ENCODE measurements at regions not wholly inside any gene's neighbourhood (a gene's known extent, or its start where the extent isn't known, plus 50 kb on each side); places are given as distances from the start of the nearest gene placed in this dataset.
A peak's percentile ranks its signal among the peaks of the same experiment; 100 is the strongest.
"Not testable (repeated sequence)": the region's sequence is repeated elsewhere in the genome, so short reads cannot be mapped to it uniquely, and the experiment has no call there.

DNA sequence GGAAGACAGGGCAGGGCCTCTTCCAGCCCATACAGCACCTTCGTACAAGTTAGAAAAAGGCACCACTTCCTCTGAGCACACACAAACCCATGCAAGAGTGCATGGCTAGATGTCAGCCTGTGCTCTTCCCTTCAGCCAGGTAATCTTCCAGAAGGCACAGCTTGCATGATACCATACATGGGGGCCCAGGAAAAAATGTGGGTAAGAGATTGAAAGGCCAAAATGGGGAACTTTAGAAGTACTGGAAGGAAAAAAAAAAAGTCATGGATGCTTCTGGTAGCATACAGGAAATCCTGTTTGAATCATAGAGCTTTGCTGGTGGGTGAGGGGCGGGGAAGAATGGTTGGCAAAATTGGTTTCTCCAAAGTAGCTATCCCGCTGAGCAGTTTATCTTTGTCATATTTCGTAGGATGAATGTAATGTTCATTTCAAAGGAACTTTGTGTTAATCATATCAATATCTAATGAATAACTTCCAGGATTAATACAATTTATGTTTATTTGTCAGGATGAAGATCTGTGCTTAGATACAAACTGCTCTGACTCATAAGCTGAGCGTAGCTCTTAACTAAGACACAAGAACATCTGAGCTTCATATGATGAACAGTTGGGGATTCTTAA is 78.2 kb upstream of the MAP3K1 start:
- POLR2A ChIA-PET = interaction anchor here (0.6 to 0.7 kb wide), 2 partner anchors 67 to 98 kb away, joined by 3 read pairs; no protein-coding TSS in a partner anchor
- H3K9me3 Mint-ChIP-seq = no peaks in the 10 kb centered on the region
- H3K4me3 Mint-ChIP-seq = peak overlapping the region in 3 of 7 donors; percentile 15 to 18 (median 15)
- peak overlapping the region; percentile 8 to 87 (median 57) for H3K27ac Mint-ChIP-seq
- CTCF ChIA-PET = interaction anchor here (1.0 kb wide), 1 partner anchor 466 kb away, joined by 3 read pairs; no protein-coding TSS in a partner anchor
- H3K4me3 ChIP-seq (ENCODE audit: low read length) = no peak overlapping the region
- H3K4me1 Mint-ChIP-seq = peaks cover 27 to 46% (median 34%) of the 10 kb centered on the region in 3 donors
- H3K9me3 ChIP-seq (ENCODE audit: low read length) = no peaks in the 10 kb centered on the region
- H3K27ac ChIP-seq (ENCODE audit: low read depth, low read length) = no peak overlapping the region
- no peaks in the 10 kb centered on the region for H3K36me3 ChIP-seq (ENCODE audit: insufficient read depth, low read length)
- no peaks in the 10 kb centered on the region for H3K27me3 ChIP-seq (ENCODE audit: insufficient read depth, low read length, poor library complexity, severe bottlenecking)
- peaks cover 50% of the 10 kb centered on the region for H3K4me1 ChIP-seq (ENCODE audit: insufficient read depth, low read length)
- no peak for DNase-seq
- H3K27me3 Mint-ChIP-seq = no peaks in the 10 kb centered on the region
- no peaks in the 10 kb centered on the region for H3K36me3 Mint-ChIP-seq

DNA sequence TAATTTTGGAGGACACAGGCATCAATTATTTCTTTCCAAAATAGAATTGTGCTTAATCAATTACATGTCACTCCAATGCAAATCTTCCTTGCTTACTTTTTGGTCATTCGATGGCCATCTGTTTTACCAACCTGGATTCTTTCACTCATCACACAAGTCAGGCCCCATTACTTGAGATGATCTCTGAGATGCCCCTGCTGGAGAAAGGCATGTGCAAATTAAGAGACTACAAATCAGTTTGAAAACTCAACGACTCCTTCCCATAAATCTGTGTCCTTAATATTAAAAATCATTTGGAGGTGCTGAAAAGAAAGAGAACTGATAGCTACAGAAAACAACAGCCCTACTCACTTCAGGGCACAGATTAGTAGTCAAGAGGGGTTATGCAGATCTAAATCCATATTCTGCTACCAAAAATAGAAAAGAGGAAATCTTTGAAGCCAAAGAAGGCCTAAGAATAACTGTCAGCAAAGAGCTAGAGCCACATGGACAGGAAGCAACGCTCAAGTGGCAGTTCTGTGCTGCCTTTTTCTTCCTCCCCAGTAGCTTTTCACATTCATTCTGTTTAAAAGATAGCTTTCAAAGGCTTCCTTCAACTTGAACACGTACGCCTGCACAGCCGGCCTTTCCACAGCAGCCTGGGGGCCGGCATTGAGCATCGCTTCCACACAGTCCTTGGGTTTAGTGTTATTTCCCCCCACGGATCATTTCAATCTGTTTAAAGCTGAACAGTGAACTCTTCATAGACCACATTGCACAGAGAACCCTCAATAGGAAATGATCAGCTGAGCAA is 79.3 kb upstream of the MAP3K1 start:
- H3K27ac ChIP-seq (ENCODE audit: low read depth, low read length) = no peak overlapping the region
- Mint-ChIP-seq H3K36me3 (no peaks in the 10 kb centered on the region), H3K9me3 (peaks cover 0 to 3% (median 0%) of the 10 kb centered on the region in 5 donors), H3K27ac (peak overlapping the region; percentile 8 to 87 (median 66)), H3K4me3 (peak overlapping the region in 6 of 7 donors; percentile 11 to 49 (median 32)), H3K4me1 (peaks cover 27 to 46% (median 34%) of the 10 kb centered on the region in 3 donors), H3K27me3 (no peaks in the 10 kb centered on the region)
- DNase-seq = peak in 1 of 5 donors; percentile 23
- CTCF ChIA-PET = interaction anchor here (1.0 to 1.1 kb wide), 2 partner anchors 36 to 465 kb away, joined by 3 read pairs; no protein-coding TSS in a partner anchor
- H3K4me1 ChIP-seq (ENCODE audit: insufficient read depth, low read length) = peaks cover 50% of the 10 kb centered on the region
- H3K27me3 ChIP-seq (ENCODE audit: insufficient read depth, low read length, poor library complexity, severe bottlenecking) = no peaks in the 10 kb centered on the region
- no peaks in the 10 kb centered on the region for H3K36me3 ChIP-seq (ENCODE audit: insufficient read depth, low read length)
- no peaks in the 10 kb centered on the region for H3K9me3 ChIP-seq (ENCODE audit: low read length)
- H3K4me3 ChIP-seq (ENCODE audit: low read length) = peak overlapping the region; percentile 13
- POLR2A ChIA-PET = no interaction called here

DNA sequence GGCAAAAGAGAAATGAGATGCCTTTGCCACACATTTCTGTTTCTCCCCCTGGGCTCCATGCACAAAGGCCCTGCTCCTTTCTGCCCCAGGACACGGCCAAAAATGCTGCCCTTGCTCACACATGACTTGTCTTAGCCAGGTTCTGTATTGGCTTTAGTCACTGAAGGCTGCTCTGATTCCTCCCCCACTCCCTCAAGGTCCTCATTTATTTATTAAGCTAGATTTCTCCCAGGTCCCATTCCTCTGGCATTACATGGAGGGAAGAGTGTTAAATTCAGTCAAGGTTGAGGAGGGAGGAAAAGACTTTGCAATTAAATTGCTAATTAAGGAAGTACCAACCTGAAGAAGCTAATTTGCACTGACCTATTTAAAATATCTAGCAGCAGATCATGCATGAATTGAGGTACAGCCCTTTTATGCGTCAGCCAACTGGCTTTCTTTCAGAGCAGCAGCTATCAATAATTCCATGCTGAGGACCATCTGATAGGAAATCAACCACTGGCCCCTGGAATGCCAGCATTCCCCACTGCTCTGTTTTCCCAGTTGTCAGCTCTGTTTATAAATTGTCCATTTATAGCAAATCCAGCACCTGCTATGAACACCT is 81.2 kb upstream of the MAP3K1 start:
- H3K4me1 ChIP-seq (ENCODE audit: insufficient read depth, low read length) = peaks cover 50% of the 10 kb centered on the region
- DNase-seq = no peak
- H3K4me1 Mint-ChIP-seq = peaks cover 29 to 53% (median 34%) of the 10 kb centered on the region in 3 donors
- no peaks in the 10 kb centered on the region for H3K36me3 Mint-ChIP-seq
- H3K4me3 Mint-ChIP-seq = no peak overlapping the region
- no peak overlapping the region for H3K27ac ChIP-seq (ENCODE audit: low read depth, low read length)
- no peaks in the 10 kb centered on the region for H3K9me3 ChIP-seq (ENCODE audit: low read length)
- peaks cover 0 to 3% (median 0%) of the 10 kb centered on the region in 5 donors for H3K9me3 Mint-ChIP-seq
- H3K27ac Mint-ChIP-seq = peak overlapping the region in 1 of 8 donors; percentile 7
- no peak overlapping the region for H3K4me3 ChIP-seq (ENCODE audit: low read length)
- H3K27me3 ChIP-seq (ENCODE audit: insufficient read depth, low read length, poor library complexity, severe bottlenecking) = no peaks in the 10 kb centered on the region
- CTCF ChIA-PET = no interaction called here
- POLR2A ChIA-PET = no interaction called here
- no peaks in the 10 kb centered on the region for H3K27me3 Mint-ChIP-seq
- no peaks in the 10 kb centered on the region for H3K36me3 ChIP-seq (ENCODE audit: insufficient read depth, low read length)

DNA sequence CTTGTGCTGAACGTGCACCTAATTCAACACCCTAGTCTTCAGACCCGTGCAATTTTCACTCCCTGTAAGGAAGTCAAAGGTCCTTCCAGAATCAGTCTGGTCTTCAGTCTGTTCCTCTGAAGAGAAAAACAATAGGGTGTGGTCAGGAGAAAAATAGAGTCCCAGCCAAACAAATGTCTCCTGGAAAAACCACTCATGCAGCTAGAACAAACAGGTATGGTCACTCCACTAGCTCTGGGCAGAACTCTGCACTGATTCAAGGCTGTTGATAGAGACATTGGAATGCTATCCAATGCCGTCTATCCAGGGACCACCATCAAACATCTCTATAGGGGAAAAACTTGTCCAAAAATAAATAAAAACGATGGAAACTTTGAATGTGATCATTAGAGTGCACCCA is 81.8 kb upstream of the MAP3K1 start:
- no peak for DNase-seq
- H3K4me1 ChIP-seq (ENCODE audit: insufficient read depth, low read length) = peaks cover 50% of the 10 kb centered on the region
- Mint-ChIP-seq H3K9me3 (peaks cover 0 to 3% (median 0%) of the 10 kb centered on the region in 5 donors), H3K4me1 (peaks cover 29 to 55% (median 34%) of the 10 kb centered on the region in 3 donors), H3K27ac (no peak overlapping the region), H3K27me3 (no peaks in the 10 kb centered on the region), H3K4me3 (no peak overlapping the region), H3K36me3 (no peaks in the 10 kb centered on the region)
- no peaks in the 10 kb centered on the region for H3K27me3 ChIP-seq (ENCODE audit: insufficient read depth, low read length, poor library complexity, severe bottlenecking)
- POLR2A ChIA-PET = no interaction called here
- H3K9me3 ChIP-seq (ENCODE audit: low read length) = no peaks in the 10 kb centered on the region
- no peak overlapping the region for H3K27ac ChIP-seq (ENCODE audit: low read depth, low read length)
- no peak overlapping the region for H3K4me3 ChIP-seq (ENCODE audit: low read length)
- H3K36me3 ChIP-seq (ENCODE audit: insufficient read depth, low read length) = no peaks in the 10 kb centered on the region
- CTCF ChIA-PET = no interaction called here

DNA sequence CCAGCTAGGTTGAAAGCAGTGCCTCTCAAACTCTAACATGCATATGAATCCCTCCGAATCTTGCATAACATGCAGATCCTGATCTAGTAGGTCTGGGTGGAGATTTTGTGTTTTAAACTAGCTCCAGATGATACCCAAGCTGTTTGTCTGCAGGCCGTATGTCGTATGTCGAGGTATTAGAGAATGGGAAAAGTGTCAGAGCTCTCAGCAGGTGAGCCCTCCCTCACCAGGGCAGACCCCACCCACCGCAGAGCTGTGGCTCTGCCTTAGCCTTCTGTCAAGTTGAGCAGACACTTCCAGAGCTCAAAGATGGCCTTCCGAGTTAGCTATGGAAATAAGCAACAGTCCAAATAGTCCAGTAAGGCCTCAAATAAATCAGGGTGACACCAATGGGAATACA is 83.2 kb upstream of the MAP3K1 start:
- CTCF ChIA-PET = no interaction called here
- Mint-ChIP-seq H3K4me1 (peaks cover 23 to 45% (median 25%) of the 10 kb centered on the region in 3 donors), H3K36me3 (no peaks in the 10 kb centered on the region), H3K27ac (no peak overlapping the region), H3K27me3 (no peaks in the 10 kb centered on the region), H3K4me3 (no peak overlapping the region), H3K9me3 (peaks cover 0 to 3% (median 0%) of the 10 kb centered on the region in 5 donors)
- Histone ChIP-seq H3K4me1 (ENCODE audit: insufficient read depth, low read length) (peaks cover 38% of the 10 kb centered on the region), H3K4me3 (ENCODE audit: low read length) (no peak overlapping the region), H3K27me3 (ENCODE audit: insufficient read depth, low read length, poor library complexity, severe bottlenecking) (no peaks in the 10 kb centered on the region), H3K36me3 (ENCODE audit: insufficient read depth, low read length) (no peaks in the 10 kb centered on the region), H3K27ac (ENCODE audit: low read depth, low read length) (no peak overlapping the region), H3K9me3 (ENCODE audit: low read length) (no peaks in the 10 kb centered on the region)
- POLR2A ChIA-PET = no interaction called here
- DNase-seq = no peak

DNA sequence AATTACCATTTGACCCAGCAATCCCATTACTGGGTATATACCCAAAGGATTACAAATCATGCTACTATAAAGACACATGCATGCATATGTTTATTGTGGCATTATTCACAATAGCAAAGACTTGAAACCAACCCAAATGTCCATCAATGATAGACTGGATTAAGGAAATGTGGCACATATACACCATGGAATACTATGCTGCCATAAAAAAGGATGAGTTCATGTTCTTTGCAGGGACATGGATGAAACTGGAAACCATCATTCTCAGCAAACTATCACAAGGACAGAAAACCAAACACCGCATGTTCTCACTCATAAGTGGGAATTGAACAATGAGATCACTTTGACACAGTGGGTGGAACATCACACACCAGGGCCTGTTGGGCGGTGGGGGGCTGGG is 83.9 kb upstream of the MAP3K1 start:
- peaks cover 32% of the 10 kb centered on the region for H3K4me1 ChIP-seq (ENCODE audit: insufficient read depth, low read length)
- H3K27me3 ChIP-seq (ENCODE audit: insufficient read depth, low read length, poor library complexity, severe bottlenecking); H3K36me3 ChIP-seq (ENCODE audit: insufficient read depth, low read length); CTCF ChIA-PET; H3K9me3 ChIP-seq (ENCODE audit: low read length); H3K9me3 Mint-ChIP-seq; H3K4me3 ChIP-seq (ENCODE audit: low read length); H3K36me3 Mint-ChIP-seq; POLR2A ChIA-PET; H3K27me3 Mint-ChIP-seq; DNase-seq; H3K4me3 Mint-ChIP-seq; H3K27ac ChIP-seq (ENCODE audit: low read depth, low read length); H3K27ac Mint-ChIP-seq: not testable (repeated sequence)
- H3K4me1 Mint-ChIP-seq = peaks cover 17 to 38% (median 19%) of the 10 kb centered on the region in 3 donors

DNA sequence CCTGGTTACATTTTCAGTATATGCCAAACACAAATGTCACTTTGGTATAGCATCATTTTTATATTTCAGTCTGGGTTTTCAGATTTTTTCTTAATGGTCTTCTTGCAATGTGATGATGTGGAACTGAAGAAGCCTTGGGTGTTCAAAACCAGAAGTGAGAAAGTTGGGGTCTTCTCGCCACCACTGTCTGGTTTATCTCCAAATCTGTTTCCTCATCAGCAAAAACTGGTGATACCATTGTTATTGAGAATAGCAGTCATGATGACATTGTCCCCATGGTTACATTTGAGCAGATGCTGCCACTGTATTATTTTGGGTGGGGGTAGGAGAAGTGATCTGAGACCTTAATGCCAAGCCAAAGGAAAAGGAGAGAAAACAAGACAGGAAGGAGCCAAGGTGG is 85.9 kb upstream of the MAP3K1 start:
- ChIA-PET POLR2A (no interaction called here), CTCF (no interaction called here)
- H3K36me3 Mint-ChIP-seq = no peaks in the 10 kb centered on the region
- no peak overlapping the region for H3K4me3 Mint-ChIP-seq
- H3K27ac Mint-ChIP-seq = peak overlapping the region in 2 of 8 donors; percentile 67 to 69
- Histone ChIP-seq H3K36me3 (ENCODE audit: insufficient read depth, low read length) (no peaks in the 10 kb centered on the region), H3K9me3 (ENCODE audit: low read length) (no peaks in the 10 kb centered on the region), H3K27ac (ENCODE audit: low read depth, low read length) (no peak overlapping the region), H3K4me3 (ENCODE audit: low read length) (no peak overlapping the region), H3K4me1 (ENCODE audit: insufficient read depth, low read length) (peaks cover 12% of the 10 kb centered on the region), H3K27me3 (ENCODE audit: insufficient read depth, low read length, poor library complexity, severe bottlenecking) (no peaks in the 10 kb centered on the region)
- DNase-seq = no peak
- peaks cover 0 to 3% (median 0%) of the 10 kb centered on the region in 5 donors for H3K9me3 Mint-ChIP-seq
- peaks cover 6 to 25% (median 6%) of the 10 kb centered on the region in 3 donors for H3K4me1 Mint-ChIP-seq
- peaks cover 0 to 10% of the 10 kb centered on the region in 2 donors for H3K27me3 Mint-ChIP-seq
